GM18868 (cell line): ENCODE measurements at regions not wholly inside any gene's neighbourhood (a gene's known extent, or its start where the extent isn't known, plus 50 kb on each side); places are given as distances from the start of the nearest gene placed in this dataset.
A peak's percentile ranks its signal among the peaks of the same experiment; 100 is the strongest.
"Not testable (repeated sequence)": the region's sequence is repeated elsewhere in the genome, so short reads cannot be mapped to it uniquely, and the experiment has no call there.

ENCODE experiments used
- ATAC-seq: cut with Tn5 transposase; IDR thresholded peaks from one replicate; pipeline ENCODE4 v1.9.1; 2021; ENCODE audit warnings: mild to moderate bottlenecking, moderate library complexity; ENCODE audit not compliant: unreplicated experiment

- ATAC-seq, result no peak
These were observed 289.7 kb upstream of the ANXA10 start for GRCh38 chr4:167802463-167803212.

- ATAC-seq, result no peak
These were observed 280.4 kb upstream of the ANXA10 start for GRCh38 chr4:167811958-167812357.

GRCh38 chr4:167826281-167826680 is 266.1 kb upstream of the ANXA10 start:
- no peak for ATAC-seq

DNA sequence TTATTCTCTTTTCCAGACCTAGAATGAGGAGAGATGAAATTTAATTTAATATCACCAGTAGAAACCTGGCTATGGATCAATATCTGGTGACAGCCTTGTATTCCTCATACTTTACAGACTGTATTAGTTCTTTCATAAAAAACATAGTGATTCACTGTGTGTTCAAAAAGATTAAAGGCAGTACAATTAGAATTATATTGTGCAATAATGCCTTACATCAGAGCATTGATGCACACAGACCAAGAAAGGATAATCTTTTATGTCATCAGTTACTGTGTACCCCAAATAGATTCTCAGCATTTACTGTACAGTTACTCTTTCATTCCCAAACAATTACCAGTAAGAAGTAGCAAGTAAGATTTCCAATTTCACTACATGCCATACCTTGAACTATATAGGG is 260.5 kb upstream of the ANXA10 start:
- ATAC-seq, result no peak

DNA sequence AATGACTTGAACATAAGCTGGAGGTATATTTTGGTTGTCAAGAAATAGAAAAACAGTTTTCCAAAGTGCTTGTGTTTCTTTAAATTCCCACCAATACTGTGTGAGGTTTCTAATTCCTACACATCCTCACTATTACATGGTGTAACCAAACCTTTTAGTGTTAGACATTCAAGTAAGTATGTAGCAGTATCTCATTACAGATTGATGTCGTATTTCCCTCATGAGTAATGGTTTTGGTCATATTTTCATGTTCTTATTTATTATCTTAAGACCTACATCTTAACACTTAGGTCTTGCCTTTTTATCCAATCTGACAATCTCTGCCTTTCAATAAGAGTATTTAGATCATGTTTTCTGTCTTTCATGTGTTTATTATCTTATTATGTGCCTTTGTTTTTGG is 253.7 kb upstream of the ANXA10 start:
- no peak for ATAC-seq

DNA sequence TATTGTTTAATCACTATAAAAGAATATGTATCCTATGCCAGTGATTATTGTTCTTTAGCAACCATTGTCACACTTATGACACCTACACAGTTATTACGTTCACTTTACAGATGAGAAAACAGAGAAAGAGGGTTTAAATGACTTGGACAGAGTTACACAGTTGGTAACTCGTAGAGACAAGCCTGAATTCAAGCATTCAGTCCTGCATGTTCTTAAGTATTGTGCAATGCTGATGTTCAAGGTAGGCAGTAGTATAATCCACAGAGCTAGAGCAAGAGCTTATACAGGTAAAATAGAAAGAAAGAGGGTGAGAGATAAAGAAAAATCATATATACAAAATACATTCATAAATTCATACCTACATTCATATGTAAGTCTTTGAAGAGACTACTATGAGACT is 249.8 kb upstream of the ANXA10 start:
- ATAC-seq, result no peak

DNA sequence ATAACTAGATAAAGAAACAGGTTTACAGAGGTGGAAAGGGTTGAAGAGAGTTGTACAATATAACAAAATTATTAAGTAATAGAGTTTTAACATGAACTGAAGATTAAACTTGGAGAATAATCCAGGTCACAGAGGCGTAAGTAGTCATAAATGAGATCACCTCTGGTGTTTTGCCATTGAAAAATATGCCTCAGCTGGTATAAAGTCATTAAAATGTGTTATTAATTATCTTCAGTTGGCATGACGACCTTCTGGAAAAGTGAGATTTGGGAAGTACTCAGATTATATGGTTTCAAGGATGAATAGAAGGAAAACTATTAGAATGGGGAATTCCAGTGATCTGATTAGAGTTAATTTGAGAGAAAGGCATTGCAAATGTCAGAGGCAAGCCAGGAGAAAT is 237.5 kb upstream of the ANXA10 start:
- no peak for ATAC-seq

DNA sequence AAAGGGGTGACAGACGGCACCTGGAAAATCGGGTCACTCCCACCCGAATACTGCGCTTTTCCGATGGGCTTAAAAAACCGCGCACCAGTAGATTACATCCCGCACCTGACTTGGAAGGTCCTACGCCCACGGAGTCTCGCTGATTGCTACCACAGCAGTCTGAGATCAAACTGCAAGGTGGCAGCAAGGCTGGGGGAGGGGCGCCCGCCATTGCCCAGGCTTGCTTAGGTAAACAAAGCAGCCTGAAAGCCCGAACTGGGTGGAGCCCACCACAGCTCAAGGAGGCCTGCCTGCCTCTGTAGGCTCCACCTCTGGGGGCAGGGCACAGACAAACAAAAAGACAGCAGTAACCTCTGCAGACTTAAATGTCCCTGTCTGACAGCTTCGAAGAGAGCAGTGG is 234.2 kb upstream of the ANXA10 start:
- not testable (repeated sequence) for ATAC-seq

DNA sequence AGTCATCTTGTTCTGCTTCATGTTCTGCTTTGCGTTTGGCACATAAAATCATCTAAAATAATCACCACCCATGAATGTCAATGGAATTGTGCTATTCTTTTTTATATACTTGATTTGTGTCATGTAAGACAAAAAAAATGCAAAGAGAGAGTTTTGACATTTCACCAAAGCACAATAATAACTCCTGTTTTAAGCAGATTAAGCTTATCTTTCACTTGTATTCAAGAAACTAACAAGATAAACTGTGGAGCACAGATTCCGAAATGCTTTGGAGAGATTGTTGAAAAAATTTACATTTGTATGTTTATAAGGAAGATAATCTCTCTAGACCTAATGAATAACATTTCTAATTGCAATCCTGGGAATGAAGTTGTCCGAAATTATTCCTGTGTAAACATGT is 225.1 kb upstream of the ANXA10 start:
- no peak for ATAC-seq

GRCh38 chr4:167868163-167868562 is 224.2 kb upstream of the ANXA10 start:
- ATAC-seq, result no peak

GRCh38 chr4:167873496-167873895 is 218.8 kb upstream of the ANXA10 start:
- no peak for ATAC-seq

- not testable (repeated sequence) for ATAC-seq
These were observed 216.2 kb upstream of the ANXA10 start for GRCh38 chr4:167876091-167876490.

GRCh38 chr4:167877826-167878225 is 214.5 kb upstream of the ANXA10 start:
- ATAC-seq, result not testable (repeated sequence)

- ATAC-seq, result no peak
These were observed 209.1 kb upstream of the ANXA10 start for GRCh38 chr4:167883266-167883665.

GRCh38 chr4:167885071-167885470 is 207.3 kb upstream of the ANXA10 start:
- ATAC-seq, result no peak

DNA sequence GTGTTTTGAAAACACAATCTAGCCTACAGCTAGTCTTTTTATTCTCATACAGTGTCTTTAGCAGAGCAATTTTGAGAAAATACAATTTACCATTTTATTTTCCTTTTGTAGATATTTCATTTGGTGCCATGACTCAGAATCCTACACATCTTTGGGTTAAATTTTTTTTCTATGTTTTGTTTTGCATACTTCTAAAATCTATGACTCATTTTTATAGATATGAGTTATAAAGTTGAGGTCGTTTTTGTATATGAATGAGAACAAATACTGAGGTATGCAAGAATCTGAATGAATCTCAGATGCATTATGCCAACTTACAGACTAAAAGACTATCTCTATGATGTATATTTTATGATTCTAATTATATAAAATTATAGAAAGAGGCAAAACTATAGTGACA is 206.5 kb upstream of the ANXA10 start:
- no peak for ATAC-seq

GRCh38 chr4:167887726-167888125 is 204.6 kb upstream of the ANXA10 start:
- no peak for ATAC-seq

- ATAC-seq, result no peak
These were observed 202.1 kb upstream of the ANXA10 start for GRCh38 chr4:167890226-167890625.

GRCh38 chr4:167893531-167893930 is 198.8 kb upstream of the ANXA10 start:
- no peak for ATAC-seq

DNA sequence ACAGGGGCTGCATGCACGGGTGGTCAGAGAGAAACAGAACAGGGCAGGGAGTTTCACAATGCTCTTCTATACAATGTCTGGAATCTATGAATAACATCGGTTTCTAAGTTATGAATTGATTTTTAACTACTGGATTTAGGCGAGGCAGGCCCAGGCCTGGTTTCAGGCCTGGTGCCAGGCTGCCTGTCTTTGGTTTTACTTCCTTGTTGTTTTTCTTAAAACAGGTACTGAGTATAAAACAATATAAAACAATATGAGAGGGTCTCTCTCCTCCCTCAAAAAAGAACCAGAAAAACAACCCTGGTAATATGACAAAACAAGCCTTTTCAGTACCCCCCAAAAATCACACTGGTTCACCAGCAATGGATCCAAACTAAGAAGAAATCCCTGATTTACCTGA is 196.1 kb upstream of the ANXA10 start:
- ATAC-seq, result not testable (repeated sequence)

GRCh38 chr4:167897116-167897515 is 195.2 kb upstream of the ANXA10 start:
- no peak for ATAC-seq

GRCh38 chr4:167903291-167903721 is 189.0 kb upstream of the ANXA10 start:
- ATAC-seq, result peak; percentile 41

GRCh38 chr4:167906851-167907250 is 185.5 kb upstream of the ANXA10 start:
- ATAC-seq, result no peak
